ENCODE measurements at regions not wholly inside any gene's neighbourhood (a gene's known extent, or its start where the extent isn't known, plus 50 kb on each side); places are given as distances from the start of the nearest gene placed in this dataset.

DNA sequence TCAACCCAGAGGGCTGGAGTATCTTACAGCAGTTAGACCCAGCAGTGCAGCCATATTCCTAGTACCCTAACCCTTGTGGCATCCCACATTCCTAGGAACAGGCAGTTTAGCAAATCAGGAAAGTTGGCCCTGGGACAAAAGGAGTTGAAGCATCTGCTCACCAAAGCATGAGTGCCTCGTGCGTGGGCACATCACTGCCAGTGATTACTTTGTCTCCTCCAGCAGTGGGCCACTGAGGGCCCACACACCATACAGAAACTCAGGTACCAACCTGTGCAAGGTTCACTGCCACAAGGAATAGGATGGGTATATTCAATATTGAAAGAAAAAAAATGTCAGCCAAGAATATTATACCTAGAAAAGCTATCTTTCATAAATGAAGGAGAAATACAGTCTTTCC is 227.5 kb upstream of the CNTN5 start:
- TF ChIP-seq, protein P1, sequence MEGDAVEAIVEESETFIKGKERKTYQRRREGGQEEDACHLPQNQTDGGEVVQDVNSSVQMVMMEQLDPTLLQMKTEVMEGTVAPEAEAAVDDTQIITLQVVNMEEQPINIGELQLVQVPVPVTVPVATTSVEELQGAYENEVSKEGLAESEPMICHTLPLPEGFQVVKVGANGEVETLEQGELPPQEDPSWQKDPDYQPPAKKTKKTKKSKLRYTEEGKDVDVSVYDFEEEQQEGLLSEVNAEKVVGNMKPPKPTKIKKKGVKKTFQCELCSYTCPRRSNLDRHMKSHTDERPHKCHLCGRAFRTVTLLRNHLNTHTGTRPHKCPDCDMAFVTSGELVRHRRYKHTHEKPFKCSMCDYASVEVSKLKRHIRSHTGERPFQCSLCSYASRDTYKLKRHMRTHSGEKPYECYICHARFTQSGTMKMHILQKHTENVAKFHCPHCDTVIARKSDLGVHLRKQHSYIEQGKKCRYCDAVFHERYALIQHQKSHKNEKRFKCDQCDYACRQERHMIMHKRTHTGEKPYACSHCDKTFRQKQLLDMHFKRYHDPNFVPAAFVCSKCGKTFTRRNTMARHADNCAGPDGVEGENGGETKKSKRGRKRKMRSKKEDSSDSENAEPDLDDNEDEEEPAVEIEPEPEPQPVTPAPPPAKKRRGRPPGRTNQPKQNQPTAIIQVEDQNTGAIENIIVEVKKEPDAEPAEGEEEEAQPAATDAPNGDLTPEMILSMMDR (IDR thresholded peaks at IDR 0.05; ENCODE audit: low read depth, low read length), result no peak
- H3K4me3 ChIP-seq (replicated peaks in 1 of 2; ENCODE audit: low read depth in 2 of 2, low read length in 2 of 2), result no peak overlapping the region
- DNase-seq (ENCODE audit: low read depth in 2 of 2), result no peak

DNA sequence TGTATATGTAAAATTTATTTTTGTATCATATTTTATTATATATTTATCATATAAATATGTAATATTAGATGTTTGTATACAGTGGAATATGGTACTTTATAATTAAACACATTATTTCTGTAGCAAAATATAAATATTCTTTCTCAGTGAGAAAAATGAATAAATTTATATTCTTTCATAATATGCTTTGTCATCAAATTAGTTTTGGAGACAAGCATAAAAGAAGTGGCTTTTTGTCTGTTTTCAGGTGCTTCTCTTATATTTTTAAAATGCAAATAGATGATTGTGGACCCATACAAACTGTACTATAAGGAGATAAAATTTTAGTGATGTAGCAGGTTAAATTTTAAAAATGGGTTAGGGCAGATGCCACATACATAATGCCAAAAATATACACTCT is 222.4 kb upstream of the CNTN5 start:
- H3K4me3 ChIP-seq (replicated peaks in 1 of 2; ENCODE audit: low read depth in 2 of 2, low read length in 2 of 2), result no peak overlapping the region
- DNase-seq (ENCODE audit: low read depth in 2 of 2), result no peak
- TF ChIP-seq, protein P1 (IDR thresholded peaks at IDR 0.05; ENCODE audit: low read depth, low read length), result no peak

DNA sequence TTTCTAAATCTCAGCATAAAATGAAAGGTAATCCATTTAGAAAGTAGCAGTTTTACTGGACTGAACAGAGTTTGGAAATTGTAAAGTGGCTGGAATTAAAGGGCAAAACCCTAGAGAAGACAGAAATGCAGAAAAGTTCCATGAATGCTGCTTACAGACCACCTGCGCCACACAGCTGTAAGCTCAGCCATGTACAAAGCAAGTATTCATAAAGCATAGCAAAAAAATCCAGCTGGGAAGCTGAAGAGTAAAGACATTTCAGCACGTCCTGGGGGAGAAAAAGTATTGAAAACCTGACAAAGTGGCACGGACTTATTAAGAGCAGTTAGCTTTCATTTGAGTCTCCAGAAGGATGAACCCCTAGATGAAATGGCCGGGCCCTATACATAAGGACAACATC is 220.1 kb upstream of the CNTN5 start:
- TF ChIP-seq, protein P1 (IDR thresholded peaks at IDR 0.05; ENCODE audit: low read depth, low read length), result no peak
- H3K4me3 ChIP-seq (replicated peaks in 1 of 2; ENCODE audit: low read depth in 2 of 2, low read length in 2 of 2), result no peak overlapping the region
- no peak for DNase-seq (ENCODE audit: low read depth in 2 of 2)

DNA sequence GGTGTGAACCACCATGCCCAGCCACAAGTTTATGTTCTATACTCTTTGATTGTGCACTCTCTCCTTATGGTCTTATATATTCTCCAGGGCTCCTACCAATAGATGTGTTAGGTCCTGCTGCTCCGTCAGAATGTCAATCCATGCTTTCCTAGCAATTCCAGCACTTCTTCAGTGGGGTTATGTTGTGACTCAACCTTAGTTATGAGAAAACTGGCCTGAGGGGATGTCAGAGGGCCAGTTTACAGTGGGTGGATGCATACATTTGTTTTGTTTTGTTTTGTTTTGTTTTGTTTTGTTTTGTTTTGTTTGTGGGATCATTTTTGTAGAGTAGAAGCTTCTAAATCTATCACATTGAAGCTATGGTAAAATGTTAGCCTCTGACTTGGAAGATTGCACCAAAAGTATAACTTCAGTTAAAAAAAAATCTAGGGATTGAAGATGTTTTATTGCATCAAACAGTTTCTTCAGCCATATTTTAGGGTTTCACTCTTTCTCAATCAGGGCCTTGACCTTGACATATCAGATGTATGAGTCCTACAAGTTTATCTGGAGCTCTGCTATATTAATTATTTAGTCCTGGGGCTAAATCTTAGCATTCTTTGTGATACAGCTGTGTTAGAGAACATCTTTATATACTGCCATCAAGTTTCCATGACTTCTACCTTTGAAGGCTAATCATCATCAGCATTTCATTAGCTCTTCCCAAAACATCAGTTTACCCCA is 191.6 kb upstream of the CNTN5 start:
- no peak overlapping the region for H3K4me3 ChIP-seq (replicated peaks in 1 of 2; ENCODE audit: low read depth in 2 of 2, low read length in 2 of 2)
- DNase-seq (ENCODE audit: low read depth in 2 of 2), result no peak
- TF ChIP-seq, protein P1 (IDR thresholded peaks at IDR 0.05; ENCODE audit: low read depth, low read length), result no peak

DNA sequence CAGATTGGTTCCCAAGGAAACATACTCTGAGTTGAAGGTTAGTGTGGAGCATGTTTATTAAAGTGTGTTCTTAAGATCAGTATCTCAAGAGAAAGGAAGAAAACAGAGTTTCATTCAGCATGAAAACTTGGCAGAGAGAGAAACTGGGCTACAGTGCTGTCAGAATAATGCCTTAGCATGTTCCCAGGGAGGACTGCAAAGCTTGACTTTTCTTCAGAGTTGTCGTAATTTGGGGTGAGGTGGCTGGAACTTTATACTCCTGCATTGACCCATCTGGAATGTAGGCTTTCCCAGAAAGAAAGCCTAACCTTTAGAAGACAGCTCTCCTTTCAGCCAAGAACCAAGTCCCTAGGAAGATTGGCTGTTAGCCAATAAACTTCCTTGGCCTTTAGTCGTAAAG is 190.8 kb upstream of the CNTN5 start:
- H3K4me3 ChIP-seq (replicated peaks in 1 of 2; ENCODE audit: low read depth in 2 of 2, low read length in 2 of 2), result no peak overlapping the region
- TF ChIP-seq, protein P1 (IDR thresholded peaks at IDR 0.05; ENCODE audit: low read depth, low read length), result no peak
- no peak for DNase-seq (ENCODE audit: low read depth in 2 of 2)

DNA sequence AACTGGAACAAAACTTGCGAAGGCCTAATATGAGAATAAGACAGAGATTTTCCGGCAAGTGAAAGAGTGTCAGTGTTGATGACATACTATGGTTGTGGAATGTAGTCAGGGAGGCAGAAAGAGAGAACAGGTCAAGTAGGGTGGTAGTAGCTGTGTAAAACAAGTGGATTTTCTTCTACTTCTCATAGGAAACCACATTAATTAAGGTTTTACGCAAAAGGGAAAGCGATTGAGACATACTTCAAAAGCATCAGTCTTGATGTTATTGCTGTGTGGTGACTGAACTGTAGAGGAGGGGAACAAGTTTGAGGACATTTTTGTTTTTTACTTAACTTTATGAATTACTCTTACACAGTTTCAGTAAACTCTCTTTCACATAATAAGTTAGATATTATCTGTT is 186.0 kb upstream of the CNTN5 start:
- DNase-seq (ENCODE audit: low read depth in 2 of 2), result no peak
- TF ChIP-seq, protein P1 (IDR thresholded peaks at IDR 0.05; ENCODE audit: low read depth, low read length), result no peak
- H3K4me3 ChIP-seq (replicated peaks in 1 of 2; ENCODE audit: low read depth in 2 of 2, low read length in 2 of 2), result no peak overlapping the region

DNA sequence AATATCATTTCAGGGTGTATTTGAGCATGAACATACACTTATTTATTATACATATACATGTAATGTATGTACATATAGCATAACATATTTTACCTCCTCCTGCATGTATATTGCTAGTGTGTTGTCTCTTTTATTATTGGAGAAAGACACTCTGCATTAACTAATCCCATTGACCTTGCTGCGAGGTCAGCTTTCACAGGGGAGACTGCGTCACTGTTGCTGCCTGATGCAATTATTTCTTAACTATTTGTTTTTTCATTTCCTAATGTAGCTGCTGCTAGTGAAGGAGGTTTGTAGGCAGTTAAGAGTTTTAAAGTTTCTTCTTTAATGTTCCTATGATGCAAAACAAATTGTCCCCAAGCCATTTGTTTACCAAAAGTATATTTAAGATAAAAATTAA is 185.4 kb upstream of the CNTN5 start:
- TF ChIP-seq, protein P1 (IDR thresholded peaks at IDR 0.05; ENCODE audit: low read depth, low read length), result no peak
- no peak overlapping the region for H3K4me3 ChIP-seq (replicated peaks in 1 of 2; ENCODE audit: low read depth in 2 of 2, low read length in 2 of 2)
- no peak for DNase-seq (ENCODE audit: low read depth in 2 of 2)
